GM21447 (cell line): ENCODE measurements at regions not wholly inside any gene's neighbourhood (a gene's known extent, or its start where the extent isn't known, plus 50 kb on each side); places are given as distances from the start of the nearest gene placed in this dataset.
"Not testable (repeated sequence)": the region's sequence is repeated elsewhere in the genome, so short reads cannot be mapped to it uniquely, and the experiment has no call there.

Experiments used
- ATAC-seq: cut with Tn5 transposase; IDR thresholded peaks from one replicate; pipeline ENCODE4 v1.9.1; 2021; ENCODE audit not compliant: unreplicated experiment

- no peak for ATAC-seq
Measured at GRCh38 chr2:221931251-221931991, 359.3 kb upstream of the EPHA4 start.

GRCh38 chr2:221929259-221929658 lies 357.2 kb upstream of the EPHA4 start:
- ATAC-seq = no peak

GRCh38 chr2:221926327-221926726 lies 354.2 kb upstream of the EPHA4 start:
- ATAC-seq = no peak

GRCh38 chr2:221924576-221924975 lies 352.5 kb upstream of the EPHA4 start:
- ATAC-seq = no peak

- no peak for ATAC-seq
Measured at GRCh38 chr2:221915926-221916325, 343.8 kb upstream of the EPHA4 start.

DNA sequence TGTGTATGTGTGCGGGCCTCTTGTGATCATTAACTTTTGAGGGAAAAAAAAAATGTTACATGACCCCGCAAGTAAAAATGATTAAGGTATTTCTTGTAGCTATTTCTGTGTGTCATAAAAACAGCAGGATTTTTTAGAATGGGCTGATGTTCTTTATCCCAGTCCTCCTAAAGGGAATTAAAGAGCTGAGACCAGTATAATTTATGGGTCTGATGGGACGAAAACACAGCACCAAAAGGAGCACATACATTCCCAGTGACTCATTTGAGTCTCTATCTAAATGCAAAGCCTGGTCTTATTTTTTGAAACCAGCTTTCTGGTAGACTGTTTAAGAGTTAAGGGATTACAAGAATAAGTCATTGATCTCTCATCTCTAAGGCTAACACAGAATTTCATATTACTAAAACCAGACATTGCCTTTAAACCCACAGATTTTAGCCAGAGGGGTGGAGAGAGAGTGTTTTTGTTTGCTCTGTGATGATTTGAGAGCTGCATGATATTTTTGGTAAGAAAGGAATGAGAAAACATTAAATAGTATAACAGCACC lies 342.3 kb upstream of the EPHA4 start:
- ATAC-seq = no peak

GRCh38 chr2:221911890-221912289 lies 339.8 kb upstream of the EPHA4 start:
- no peak for ATAC-seq

DNA sequence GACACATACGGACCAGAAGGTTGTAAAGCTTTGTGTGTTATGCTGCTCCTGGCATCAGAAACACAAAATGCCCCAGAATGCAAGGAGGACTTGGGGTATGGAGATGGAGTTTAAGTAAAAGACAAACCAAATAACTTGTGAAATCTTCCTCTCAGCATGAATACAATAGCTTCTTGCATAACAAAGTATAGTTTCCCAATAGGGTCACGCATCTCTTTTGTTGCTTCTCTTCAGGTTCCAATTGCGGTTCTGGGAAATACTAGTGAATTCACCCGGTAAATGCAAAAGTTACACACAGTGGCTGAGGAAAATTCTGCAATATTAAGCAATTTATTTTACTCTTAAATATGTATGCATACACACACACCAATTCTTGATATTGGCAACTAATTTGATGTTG lies 339.2 kb upstream of the EPHA4 start:
- no peak for ATAC-seq

DNA sequence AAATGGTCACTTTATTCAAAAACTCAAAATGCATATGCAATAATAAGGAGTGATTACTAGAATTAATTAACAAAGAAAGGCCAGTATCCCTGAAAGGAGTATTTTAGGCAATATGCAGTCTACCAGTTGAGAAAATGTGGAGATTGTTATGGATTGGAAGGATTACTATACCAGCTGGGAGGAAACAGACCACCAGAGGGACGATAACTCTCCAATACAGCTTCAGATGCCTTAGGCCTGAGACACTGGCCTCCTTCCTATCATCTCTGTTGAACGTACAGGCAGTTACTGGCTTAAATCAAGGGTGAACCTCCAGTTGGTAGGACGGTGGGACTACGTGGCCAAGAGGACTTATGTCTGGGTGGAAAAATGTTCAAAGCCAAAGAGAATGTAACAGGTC lies 336.4 kb upstream of the EPHA4 start:
- ATAC-seq = no peak

- ATAC-seq = no peak
Measured at GRCh38 chr2:221897718-221898117, 325.6 kb upstream of the EPHA4 start.

- ATAC-seq = no peak
Measured at GRCh38 chr2:221896505-221897151, 324.5 kb upstream of the EPHA4 start.

DNA sequence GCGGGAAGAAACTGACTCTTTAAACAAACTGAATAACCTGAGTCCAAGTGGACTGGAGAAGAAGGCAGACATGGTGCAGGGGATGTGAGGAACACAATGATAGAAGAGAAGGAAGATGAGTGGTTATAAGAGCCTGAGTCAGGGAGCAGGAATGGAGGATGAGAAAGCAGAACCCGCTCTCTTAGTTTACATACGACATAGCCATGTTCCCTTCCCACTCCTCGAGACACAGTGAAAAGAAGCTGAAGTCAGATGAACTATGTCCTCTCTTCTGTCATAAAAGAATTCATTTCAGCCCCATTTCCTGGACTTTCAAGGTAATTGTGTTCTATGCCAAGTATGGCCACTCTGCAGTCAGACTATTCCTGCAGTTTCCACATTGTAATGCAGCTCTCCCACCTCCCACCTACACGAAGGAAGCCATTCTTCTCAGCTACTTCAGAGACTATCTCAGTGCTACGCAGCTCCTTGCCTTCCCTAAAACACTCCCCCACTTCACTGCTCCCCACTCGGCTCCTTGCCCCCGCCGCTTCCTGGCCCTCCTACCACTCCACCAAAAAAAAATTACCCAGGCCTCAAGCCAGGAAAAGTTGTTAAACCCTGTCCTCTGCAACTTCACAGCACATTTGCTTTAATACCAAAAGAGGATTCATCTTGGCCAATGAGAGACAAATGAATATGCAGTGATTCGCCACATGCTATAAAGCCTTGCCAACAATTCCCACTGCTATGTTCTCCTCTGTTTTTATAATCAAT lies 323.4 kb upstream of the EPHA4 start:
- no peak for ATAC-seq

GRCh38 chr2:221893501-221893900 lies 321.4 kb upstream of the EPHA4 start:
- no peak for ATAC-seq

- ATAC-seq = not testable (repeated sequence)
Measured at GRCh38 chr2:221892006-221892405, 319.9 kb upstream of the EPHA4 start.

DNA sequence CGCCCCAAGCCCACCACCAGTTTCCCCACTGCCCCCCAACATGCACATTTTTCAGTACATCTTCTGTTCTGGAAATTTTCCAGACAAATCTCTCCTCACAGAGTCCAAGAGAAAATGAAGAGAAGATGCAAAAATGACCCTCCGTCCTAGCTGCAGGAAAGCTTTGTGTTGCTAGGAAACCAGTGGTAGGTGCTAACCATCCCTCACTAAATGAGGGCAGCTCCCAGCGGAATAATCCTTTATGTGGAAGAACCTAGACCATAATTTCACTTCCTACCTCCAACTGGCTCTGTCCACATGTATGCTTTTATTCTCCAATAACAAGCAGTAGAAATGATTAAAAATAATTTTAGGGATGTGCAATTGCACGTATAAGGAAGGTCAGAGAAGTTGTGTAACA lies 311.9 kb upstream of the EPHA4 start:
- ATAC-seq = no peak

GRCh38 chr2:221876016-221876415 lies 303.9 kb upstream of the EPHA4 start:
- ATAC-seq = no peak

GRCh38 chr2:221874444-221874843 lies 302.3 kb upstream of the EPHA4 start:
- ATAC-seq = no peak

DNA sequence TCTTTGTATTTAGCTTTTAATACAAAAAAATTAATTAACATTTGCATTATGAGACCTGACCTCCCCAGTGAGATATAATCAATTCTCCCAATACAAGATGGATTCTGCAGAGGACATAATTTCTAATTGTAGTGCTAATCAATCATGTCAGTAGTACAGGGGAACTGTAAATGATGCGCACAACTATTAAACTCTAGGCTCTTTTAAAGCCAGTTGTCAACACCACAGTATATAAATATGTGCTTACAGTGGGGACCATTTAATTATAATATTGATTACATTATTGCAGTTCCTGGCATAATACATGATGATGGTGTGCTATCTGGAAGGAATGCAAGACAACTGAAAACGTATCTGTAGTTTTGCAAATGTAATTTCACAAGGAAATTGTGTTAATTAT lies 285.6 kb upstream of the EPHA4 start:
- no peak for ATAC-seq

GRCh38 chr2:221853297-221853696 lies 281.2 kb upstream of the EPHA4 start:
- no peak for ATAC-seq

- no peak for ATAC-seq
Measured at GRCh38 chr2:221851531-221852045, 279.5 kb upstream of the EPHA4 start.

DNA sequence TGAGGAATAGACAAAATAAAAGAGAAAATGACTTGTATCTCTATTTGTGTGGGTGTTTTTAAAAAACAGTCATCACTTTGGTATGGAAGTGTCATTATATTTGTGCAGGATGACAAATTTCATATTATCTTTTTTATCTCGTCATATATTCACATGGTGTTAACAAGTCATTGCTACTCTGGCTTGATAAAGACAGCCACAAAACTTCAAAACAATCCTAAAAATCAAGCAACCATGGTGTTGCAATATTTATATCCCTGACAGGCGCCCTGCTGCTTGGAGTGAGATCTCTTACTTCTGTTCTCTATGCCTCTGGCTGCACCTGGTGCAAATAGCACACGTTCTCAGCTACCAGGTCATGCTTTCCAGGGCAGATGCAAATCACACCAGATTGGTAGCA lies 278.0 kb upstream of the EPHA4 start:
- no peak for ATAC-seq

- ATAC-seq = no peak
Measured at GRCh38 chr2:221848286-221848685, 276.2 kb upstream of the EPHA4 start.
